Jurkat, Clone E6-1 (cell line): ENCODE measurements at regions not wholly inside any gene's neighbourhood (a gene's known extent, or its start where the extent isn't known, plus 50 kb on each side); places are given as distances from the start of the nearest gene placed in this dataset.

Source experiments
- DNase-seq: peaks from one replicate; pipeline ENCODE4 v3.0.0-alpha.2; 2011; ENCODE audit warnings: low read depth, low spot score
- H3K4me3 ChIP-seq: 2 replicates; pipeline ENCODE4 v1.5.1; 2011; ENCODE audit warnings: mild to moderate bottlenecking, low read length, control low read depth, moderate library complexity

DNA sequence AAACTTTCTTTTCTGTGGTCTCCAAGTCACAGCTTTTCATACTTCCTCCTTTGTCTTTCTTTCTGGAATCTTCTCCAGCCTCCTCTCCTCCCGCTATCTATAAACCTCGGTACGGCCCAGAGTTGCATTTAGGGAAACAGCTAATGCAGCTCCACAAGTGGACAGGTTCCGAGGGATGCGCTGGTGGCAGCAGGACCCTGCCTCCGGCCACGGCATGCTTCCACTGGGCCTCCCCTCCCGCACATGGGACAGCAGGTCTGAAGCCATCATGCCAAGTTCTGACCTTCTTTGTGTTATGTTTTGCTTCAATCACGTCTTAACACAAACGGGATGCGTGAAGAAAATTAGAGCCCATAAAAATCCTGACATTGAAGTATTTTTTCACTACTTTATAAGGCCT, 136.9 kb downstream of the IRX2 start:
- H3K4me3 ChIP-seq = no peak overlapping the region
- no peak for DNase-seq

GRCh38 chr5:2611659-2612058, 139.8 kb downstream of the IRX2 start:
- no peak for DNase-seq
- no peak overlapping the region for H3K4me3 ChIP-seq

GRCh38 chr5:2610986-2611385, 140.5 kb downstream of the IRX2 start:
- DNase-seq = no peak
- no peak overlapping the region for H3K4me3 ChIP-seq

DNA sequence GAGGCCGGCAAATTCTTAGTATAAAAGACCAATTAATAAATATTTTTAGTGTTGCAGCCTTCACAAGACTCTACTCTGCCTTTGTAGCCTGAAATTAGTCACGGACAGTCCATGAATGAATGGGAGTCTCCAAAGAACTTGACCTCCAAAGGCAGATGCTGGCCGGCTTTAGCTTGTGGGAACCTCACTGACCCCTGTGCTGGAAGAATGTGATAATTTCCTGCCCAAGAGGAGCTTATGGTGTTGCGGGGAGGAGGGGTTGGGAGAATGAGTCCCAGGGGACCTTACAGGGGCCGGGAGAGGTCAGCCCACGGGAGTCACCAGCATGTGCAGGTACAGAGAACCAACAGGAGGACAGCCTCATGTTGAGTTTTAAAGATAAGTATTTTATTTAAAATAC, 143.1 kb downstream of the IRX2 start:
- no peak overlapping the region for H3K4me3 ChIP-seq
- DNase-seq = no peak

DNA sequence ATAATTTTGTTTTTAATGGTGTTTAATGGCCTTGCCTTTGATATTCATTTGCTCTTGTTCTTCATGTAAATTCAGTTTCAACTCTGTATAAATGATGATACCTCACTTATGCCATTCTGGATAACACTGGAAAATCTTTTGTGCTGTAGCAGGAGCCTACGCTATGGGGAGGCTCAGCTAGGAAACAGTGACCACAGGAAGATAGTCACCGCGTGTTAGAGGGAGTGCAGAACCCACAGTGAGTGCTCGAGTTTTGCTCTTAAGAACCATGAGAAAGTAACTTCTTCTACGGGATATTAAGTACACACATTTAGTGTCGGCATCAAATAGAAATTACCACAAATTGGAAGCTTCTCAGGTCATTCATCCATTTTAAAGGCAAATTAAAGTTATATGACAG, 143.9 kb downstream of the IRX2 start:
- DNase-seq = no peak
- H3K4me3 ChIP-seq = no peak overlapping the region

GRCh38 chr5:2603272-2603575, 148.3 kb downstream of the IRX2 start:
- no peak overlapping the region for H3K4me3 ChIP-seq
- DNase-seq = no peak

DNA sequence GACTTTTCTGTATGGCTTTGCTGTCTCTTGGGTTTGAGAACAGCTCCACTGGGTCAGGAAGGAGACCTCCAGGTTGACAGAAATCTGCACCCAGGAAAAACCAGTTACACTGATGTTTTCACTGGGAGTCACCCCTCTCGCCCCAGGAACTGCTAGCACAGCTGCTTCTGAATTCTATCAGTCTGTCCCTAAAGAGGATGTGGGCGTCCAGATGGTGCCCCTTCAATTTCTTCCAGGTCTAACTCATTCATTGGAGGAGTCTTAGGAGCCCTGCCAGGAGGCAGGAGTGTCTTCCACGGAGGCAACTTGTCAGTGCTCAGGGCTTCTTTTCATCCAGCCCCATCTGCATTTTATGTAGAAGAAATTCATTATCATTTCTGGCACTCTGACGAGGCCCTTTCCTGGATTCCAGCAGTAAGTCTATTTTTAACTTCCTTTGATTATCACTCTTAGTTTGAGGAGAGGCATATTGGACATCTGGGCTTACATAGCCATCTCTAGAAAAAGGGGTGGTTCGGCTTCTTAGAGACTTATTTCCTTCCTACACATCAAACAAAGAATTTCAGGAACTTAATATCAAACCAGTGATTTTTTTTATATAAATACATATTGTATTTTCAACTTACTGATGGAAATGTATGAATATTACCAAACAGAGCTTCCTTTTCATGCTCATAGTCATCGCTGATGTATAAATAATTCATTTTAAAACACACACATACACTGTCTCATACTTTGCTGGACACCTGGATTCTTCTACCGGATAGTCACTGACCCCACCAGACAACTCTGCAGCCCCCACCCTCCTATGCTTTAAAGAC, 148.8 kb downstream of the IRX2 start:
- no peak for DNase-seq
- no peak overlapping the region for H3K4me3 ChIP-seq

DNA sequence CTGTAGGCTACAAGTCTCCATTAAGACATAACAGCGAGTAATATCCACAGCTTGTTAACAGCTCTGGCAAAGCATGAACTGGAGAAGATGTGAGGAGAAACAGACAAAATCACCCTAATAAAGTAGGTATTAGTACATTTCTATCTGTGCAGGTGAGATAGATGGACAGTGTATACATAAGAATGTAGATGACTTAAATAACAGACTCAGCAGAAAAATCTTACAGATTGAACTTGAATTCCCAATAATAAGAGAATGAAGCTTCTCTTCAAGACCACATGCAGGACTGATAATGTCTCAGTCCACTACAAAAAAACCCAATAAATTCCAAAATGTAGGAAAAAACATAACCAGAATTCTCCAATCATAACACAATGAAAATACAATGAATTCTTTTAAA, 153.0 kb downstream of the IRX2 start:
- no peak overlapping the region for H3K4me3 ChIP-seq
- DNase-seq = no peak

GRCh38 chr5:2594701-2595100, 156.8 kb downstream of the IRX2 start:
- H3K4me3 ChIP-seq = no peak overlapping the region
- no peak for DNase-seq

GRCh38 chr5:2592766-2593165, 158.7 kb downstream of the IRX2 start:
- no peak overlapping the region for H3K4me3 ChIP-seq
- no peak for DNase-seq

GRCh38 chr5:2591777-2592453, 159.6 kb downstream of the IRX2 start:
- no peak overlapping the region for H3K4me3 ChIP-seq
- DNase-seq = no peak

DNA sequence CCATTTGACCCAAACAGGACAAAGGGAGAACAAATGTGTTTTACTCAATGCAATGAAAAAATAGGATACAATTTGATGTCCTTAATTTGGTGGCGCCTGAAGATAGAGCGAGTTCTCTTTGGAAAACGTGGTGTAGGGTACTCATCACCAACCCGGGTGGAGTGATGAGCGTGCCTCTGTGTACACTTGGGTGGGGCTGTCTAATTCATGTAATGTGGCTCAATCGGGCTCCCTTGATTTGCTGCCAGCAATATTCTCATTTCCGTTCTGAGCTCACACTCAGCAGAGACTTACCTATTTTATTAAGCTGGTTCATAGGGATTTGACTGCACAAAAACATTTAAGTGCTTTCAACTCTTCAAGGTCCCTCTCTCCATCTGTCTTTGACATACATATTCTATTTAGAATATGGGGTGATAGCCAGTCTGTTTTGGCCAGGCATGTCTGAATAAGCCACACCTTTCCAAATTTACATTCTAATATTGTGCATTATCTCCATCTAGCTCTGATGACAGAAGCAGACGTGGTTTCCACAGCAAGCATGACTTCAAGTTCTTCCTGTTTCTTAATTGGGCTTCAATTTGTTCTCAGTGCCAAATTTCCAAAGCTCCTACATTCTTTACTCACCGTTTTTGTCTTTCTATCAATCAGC, 162.5 kb downstream of the IRX2 start:
- DNase-seq = no peak
- no peak overlapping the region for H3K4me3 ChIP-seq

GRCh38 chr5:2587189-2588031, 164.1 kb downstream of the IRX2 start:
- no peak for DNase-seq
- H3K4me3 ChIP-seq = no peak overlapping the region

DNA sequence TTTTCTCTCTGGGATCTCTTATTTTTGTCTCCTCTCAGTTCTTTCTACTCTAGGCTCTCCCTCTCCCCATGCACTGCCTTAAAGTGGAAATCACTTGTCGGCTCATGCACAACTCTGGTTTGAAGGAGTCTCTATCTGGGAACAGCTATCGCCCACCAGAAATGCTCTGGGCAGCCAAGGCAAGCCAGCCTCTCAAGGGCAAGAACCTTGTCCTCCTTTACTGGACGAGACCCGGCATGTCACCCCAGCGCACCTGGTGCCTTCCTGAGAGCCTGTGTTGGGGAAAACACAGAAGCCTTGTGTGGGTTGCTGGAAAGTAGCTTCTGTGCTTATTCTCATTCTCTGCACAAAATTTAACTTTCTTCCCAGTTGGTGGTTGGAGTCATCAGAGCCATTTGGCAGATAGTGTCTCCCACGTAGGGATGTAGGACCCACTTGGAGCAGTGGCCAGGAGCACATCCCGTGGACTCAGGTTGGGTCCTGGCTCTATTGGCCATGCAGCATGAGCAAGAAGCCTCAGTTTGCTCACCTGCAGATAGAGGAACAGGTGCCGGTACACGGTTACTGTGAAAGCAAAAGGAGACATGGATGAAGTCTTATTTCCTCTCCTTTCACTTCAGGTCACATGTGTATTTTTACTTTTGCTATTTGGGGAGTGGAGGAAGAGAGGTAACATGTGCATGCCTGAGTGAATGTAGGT, 165.3 kb downstream of the IRX2 start:
- DNase-seq = no peak
- no peak overlapping the region for H3K4me3 ChIP-seq

GRCh38 chr5:2584579-2585269, 166.8 kb downstream of the IRX2 start:
- DNase-seq = no peak
- H3K4me3 ChIP-seq = no peak overlapping the region

GRCh38 chr5:2582507-2582906, 169.0 kb downstream of the IRX2 start:
- no peak overlapping the region for H3K4me3 ChIP-seq
- no peak for DNase-seq

DNA sequence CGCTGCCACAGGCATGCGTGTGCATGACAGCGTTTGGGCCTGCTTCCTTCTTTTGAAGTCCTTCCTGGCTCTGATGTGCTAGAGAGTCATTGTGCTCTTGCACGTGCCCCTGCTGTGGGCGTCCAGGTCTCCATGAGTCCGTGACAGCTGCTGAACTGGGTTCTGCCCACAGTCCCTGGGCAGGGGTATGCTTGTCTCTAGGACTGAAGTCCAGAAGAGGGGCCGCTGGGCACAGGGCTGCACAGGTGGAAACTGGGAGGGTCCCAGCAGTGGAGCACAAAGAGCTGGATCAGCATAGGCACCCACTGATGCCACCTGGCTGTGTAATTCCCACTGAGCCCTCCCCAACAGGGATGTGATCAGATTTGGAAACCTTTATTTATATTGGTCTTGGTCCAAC, 169.4 kb downstream of the IRX2 start:
- DNase-seq = no peak
- H3K4me3 ChIP-seq = no peak overlapping the region

DNA sequence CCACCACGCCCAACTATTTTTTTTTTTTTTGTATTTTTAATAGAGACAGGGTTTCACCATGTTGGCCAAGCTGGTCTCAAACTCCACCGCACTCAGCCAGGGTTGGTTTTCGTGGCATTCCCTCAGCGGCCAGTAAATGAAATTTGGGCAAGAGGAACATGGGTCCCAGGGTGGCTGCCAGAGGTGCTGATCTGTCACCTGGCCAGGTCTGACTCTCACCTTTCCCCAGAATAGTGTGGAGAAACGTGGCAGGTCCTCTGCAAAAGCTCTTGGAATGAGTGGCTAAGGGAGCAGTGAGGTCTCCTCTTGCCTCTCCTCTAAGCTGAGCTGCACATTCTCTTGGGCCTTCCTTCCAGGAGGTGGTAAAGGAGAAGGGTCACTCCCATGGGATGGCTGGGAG, 170.1 kb downstream of the IRX2 start:
- no peak for DNase-seq
- H3K4me3 ChIP-seq = no peak overlapping the region

DNA sequence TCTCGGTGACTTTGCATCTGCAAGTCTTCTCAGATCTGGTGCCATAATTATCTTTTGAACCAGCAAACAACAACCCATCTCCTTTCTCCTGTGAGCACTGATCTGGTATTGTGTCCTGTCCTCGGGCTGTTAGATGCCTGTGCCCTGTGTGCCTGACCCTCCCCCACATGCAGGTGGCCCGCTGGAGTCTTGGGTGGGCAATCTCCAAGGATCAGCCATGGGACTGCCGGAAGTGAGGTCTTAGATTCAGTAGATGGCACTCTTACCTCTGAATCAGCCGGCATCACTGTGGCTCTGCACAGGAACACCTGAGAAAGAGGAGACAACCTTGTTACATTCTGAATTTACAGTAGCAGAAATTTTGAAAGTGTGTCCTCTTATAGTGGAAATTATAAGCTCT, 172.4 kb downstream of the IRX2 start:
- H3K4me3 ChIP-seq = no peak overlapping the region
- no peak for DNase-seq
